ENCODE measurements at regions not wholly inside any gene's neighbourhood (a gene's known extent, or its start where the extent isn't known, plus 50 kb on each side); places are given as distances from the start of the nearest gene placed in this dataset.
A peak's percentile ranks its signal among the peaks of the same experiment; 100 is the strongest.

DNA sequence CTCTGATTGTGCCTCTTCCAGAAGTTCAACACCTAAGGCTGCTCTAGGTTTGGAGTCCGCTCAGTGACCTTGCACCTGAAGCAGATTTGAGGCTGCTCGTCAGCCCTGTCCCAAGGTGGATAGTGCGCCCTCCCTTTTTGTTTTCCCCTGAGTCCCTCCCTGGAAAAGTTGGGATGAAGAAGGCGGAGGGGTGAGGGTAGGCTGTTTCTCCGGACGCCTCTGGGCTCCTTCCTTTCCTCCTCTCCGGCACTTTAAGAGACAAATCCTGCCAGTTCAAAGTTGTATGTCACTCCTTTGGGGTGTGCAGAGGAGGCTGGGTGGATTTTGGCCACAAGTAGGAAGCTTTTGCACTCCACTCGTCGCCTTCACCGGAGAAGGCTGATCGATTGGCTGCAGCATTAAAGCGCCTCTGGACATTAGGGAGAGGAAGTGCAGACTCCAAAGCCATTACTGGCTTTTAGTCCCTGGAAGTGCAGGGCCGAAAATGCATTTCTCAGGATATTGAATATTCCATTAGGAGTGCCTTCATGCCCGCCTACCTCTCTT lies 81.9 kb upstream of the PRKG1 start:
- CTCF ChIA-PET: interaction anchor here (0.5 to 3.0 kb wide), 12 partner anchors 8 to 1318 kb away, joined by 3 to 11 read pairs (median 4); no protein-coding TSS in a partner anchor
- no peak for DNase-seq (ENCODE audit: low read depth, low spot score)
- POLR2A ChIA-PET: interaction anchor here (1.8 kb wide), 1 partner anchor 8 kb away, joined by 6 read pairs; no protein-coding TSS in a partner anchor
- TF ChIP-seq, protein P1, sequence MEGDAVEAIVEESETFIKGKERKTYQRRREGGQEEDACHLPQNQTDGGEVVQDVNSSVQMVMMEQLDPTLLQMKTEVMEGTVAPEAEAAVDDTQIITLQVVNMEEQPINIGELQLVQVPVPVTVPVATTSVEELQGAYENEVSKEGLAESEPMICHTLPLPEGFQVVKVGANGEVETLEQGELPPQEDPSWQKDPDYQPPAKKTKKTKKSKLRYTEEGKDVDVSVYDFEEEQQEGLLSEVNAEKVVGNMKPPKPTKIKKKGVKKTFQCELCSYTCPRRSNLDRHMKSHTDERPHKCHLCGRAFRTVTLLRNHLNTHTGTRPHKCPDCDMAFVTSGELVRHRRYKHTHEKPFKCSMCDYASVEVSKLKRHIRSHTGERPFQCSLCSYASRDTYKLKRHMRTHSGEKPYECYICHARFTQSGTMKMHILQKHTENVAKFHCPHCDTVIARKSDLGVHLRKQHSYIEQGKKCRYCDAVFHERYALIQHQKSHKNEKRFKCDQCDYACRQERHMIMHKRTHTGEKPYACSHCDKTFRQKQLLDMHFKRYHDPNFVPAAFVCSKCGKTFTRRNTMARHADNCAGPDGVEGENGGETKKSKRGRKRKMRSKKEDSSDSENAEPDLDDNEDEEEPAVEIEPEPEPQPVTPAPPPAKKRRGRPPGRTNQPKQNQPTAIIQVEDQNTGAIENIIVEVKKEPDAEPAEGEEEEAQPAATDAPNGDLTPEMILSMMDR (IDR thresholded peaks at IDR 0.05; ENCODE audit: insufficient read depth, low read length, missing control alignments): no peak
- H3K4me3 ChIP-seq (ENCODE audit: low read depth, low read length): peak overlapping the region; percentile 88

DNA sequence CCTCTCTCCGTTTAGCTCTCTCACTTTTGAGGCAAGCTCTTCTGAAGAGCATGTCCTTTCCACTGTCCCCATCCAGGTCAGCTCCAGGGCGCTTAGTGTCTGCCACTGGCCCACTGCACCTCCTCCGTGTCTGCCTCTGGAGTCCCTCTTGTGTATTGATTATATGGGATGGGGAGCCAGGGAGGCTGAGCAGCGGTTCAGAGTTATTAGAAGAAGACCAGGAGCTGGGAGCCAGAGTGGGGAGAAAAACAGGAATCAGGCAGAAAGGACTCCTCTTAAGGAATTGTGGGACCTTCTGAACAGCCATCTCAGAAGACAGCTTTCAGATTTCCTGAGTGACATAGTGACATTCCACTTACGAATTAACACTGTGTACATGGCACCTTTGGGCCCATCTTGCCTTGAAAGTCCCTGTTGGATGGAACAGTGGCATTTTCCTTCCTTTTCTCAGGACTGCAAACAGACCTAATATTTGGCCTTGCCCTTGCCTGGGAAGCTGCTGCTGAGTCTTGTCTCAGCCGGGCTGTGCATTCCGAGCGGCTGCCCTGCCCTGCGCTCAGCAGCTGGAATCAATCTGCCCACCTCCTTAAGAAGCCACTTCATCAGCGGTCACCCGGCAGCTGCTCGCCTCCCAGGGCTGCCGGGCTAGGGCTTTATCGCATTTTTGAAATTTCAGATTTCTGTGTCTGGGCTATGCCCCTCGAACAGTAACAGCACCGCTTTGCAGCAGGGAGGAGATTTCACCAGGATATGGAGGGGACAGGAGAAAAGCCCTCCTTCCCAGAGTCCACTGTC lies 81.1 kb upstream of the PRKG1 start:
- DNase-seq (ENCODE audit: low read depth, low spot score): peak; percentile 75
- ChIA-PET POLR2A (interaction anchor here (0.7 to 1.0 kb wide), 2 partner anchors 666 to 1218 kb away, joined by 3 read pairs; no protein-coding TSS in a partner anchor), CTCF (interaction anchor here (0.5 to 3.0 kb wide), 11 partner anchors 9 to 1317 kb away, joined by 3 to 11 read pairs (median 4); no protein-coding TSS in a partner anchor)
- TF ChIP-seq, protein P1 (IDR thresholded peaks at IDR 0.05; ENCODE audit: insufficient read depth, low read length, missing control alignments): no peak
- H3K4me3 ChIP-seq (ENCODE audit: low read depth, low read length): peak overlapping the region; percentile 88

DNA sequence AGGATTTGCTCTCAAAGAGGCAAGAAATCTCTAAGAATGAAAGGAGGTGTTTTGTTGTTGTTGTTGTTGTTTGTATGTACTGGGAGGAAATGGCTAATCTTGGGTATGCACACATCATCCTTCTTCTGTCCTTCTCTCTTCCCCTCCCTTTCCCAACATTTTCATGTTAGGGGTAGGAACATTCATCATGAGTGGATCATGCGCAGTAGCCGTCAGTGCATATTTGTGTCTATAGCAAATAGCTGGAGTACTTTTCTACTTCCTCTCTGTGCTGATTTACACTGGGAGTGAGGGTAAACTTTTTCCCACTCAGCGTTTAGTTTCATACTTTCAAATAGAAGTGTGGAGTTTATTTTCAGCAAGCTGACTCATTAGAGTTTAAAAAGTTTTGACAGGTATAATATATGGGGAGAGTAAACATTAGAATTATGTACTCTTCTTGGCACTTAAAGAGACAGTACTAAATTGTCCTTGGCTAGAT lies 80.5 kb upstream of the PRKG1 start:
- TF ChIP-seq, protein P1 (IDR thresholded peaks at IDR 0.05; ENCODE audit: insufficient read depth, low read length, missing control alignments): no peak
- DNase-seq (ENCODE audit: low read depth, low spot score): peak; percentile 81
- H3K4me3 ChIP-seq (ENCODE audit: low read depth, low read length): peak overlapping the region; percentile 88
- ChIA-PET CTCF (interaction anchor here (1.1 to 1.4 kb wide), 4 partner anchors 8 to 1010 kb away, joined by 3 to 5 read pairs (median 4); no protein-coding TSS in a partner anchor), POLR2A (interaction anchor here (0.6 to 1.0 kb wide), 3 partner anchors 666 to 1344 kb away, joined by 3 to 4 read pairs (median 3); no protein-coding TSS in a partner anchor)

DNA sequence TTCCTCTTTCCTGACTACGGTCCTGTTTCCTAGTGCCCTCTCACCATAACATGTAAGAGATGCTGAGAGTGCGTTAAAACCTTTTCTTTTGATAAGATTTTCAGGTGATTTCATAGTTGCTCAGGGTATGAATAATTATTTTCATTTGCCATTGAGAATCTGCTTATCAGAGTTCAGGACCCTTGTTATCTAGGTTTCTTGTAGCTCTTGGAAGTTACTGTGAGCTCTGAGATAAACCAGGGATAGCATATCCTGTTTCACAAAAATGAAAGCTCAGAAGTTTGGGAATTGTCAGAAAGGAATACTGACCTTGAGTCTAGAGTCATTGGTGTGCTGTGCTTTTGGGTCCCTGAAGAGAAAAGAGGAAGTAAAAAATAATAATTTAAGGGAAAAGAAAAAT lies 76.8 kb upstream of the PRKG1 start:
- H3K4me3 ChIP-seq (ENCODE audit: low read depth, low read length): no peak overlapping the region
- ChIA-PET CTCF (interaction anchor here (1.5 kb wide), 1 partner anchor 13 kb away, joined by 4 read pairs; no protein-coding TSS in a partner anchor), POLR2A (no interaction called here)
- DNase-seq (ENCODE audit: low read depth, low spot score): no peak
- TF ChIP-seq, protein P1 (IDR thresholded peaks at IDR 0.05; ENCODE audit: insufficient read depth, low read length, missing control alignments): no peak

DNA sequence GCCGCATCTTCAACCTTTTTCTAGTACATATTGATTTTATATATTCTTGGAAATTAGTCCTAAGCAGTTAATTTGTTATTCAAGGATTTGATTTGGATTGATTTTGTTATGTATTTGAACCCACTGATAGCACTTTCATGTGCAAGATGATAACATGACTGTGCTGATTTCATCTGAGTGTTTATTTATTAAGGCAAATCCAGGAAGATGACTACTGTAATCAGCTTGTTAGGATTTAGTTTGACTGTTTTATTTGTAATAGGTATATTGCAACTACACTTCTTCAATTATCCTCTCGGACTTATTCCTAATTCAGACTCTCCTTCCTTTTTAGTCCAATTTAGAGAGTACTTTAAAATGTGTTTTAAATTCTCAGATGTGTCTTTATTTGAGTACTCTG lies 75.1 kb upstream of the PRKG1 start:
- ChIA-PET CTCF (interaction anchor here (3.2 kb wide), 1 partner anchor 1218 kb away, joined by 16 read pairs; no protein-coding TSS in a partner anchor), POLR2A (interaction anchor here (1.9 kb wide), 1 partner anchor 8 kb away, joined by 6 read pairs; no protein-coding TSS in a partner anchor)
- no peak for DNase-seq (ENCODE audit: low read depth, low spot score)
- no peak overlapping the region for H3K4me3 ChIP-seq (ENCODE audit: low read depth, low read length)
- TF ChIP-seq, protein P1 (IDR thresholded peaks at IDR 0.05; ENCODE audit: insufficient read depth, low read length, missing control alignments): no peak

Data from AG04449 (cell line).